ENCODE measurements at regions not wholly inside any gene's neighbourhood (a gene's known extent, or its start where the extent isn't known, plus 50 kb on each side); places are given as distances from the start of the nearest gene placed in this dataset.
"Not testable (repeated sequence)": the region's sequence is repeated elsewhere in the genome, so short reads cannot be mapped to it uniquely, and the experiment has no call there.

DNA sequence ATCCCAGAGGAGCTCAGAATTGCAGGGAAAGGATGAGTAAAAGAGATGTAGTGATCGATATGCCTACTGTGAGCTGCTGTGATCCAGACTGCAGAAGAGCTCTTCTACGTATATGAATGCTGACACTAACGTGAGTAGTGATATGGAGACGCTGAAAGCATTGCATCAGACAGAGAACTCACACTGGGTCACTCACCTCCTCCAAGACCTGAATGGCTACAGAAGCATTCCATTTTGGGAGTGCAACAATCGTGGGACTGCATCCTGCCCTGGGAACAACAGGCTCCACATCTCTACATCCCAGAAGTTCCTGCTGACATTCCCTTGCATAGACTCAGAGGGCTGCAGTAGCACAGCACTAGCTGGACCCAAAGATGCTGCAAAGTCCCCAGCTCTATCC is 755.9 kb upstream of the MEF2C start:
- no peak for DNase-seq (ENCODE audit: low spot score)

DNA sequence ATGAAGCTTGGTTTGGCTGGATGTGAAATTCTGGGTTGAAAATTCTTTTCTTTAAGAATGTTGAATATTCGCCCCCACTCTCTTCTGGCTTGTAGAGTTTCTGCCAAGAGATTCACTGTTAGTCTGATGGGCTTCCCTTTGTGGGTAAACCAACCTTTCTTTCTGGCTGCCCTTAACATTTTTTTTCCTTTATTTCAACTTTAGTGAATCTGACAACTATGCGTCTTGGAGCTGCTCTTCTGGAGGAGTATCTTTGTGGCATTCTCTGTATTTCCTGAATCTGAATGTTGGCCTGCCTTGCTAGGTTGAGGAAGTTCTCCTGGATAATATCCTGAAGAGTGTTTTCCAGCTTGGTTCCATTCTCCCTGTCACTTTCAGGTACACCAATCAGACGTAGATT is 751.2 kb upstream of the MEF2C start:
- DNase-seq (ENCODE audit: low spot score): not testable (repeated sequence)

DNA sequence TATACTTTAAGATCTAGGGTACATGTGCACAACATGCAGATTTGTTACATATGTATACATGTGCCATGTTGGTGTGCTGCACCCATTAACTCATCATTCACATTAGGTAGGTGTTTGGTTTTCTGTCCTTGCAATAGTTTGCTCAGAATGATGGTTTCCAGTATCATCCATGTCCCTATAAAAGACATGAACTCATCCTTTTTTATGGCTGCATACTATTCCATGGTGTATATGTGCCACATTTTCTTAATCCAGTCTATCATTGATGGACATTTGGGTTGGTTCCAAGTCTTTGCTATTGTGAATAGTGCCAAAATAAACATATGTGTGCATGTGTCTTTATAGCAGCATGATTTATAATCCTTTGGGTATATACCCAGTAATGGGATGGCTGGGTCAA is 747.1 kb upstream of the MEF2C start:
- DNase-seq (ENCODE audit: low spot score): not testable (repeated sequence)

DNA sequence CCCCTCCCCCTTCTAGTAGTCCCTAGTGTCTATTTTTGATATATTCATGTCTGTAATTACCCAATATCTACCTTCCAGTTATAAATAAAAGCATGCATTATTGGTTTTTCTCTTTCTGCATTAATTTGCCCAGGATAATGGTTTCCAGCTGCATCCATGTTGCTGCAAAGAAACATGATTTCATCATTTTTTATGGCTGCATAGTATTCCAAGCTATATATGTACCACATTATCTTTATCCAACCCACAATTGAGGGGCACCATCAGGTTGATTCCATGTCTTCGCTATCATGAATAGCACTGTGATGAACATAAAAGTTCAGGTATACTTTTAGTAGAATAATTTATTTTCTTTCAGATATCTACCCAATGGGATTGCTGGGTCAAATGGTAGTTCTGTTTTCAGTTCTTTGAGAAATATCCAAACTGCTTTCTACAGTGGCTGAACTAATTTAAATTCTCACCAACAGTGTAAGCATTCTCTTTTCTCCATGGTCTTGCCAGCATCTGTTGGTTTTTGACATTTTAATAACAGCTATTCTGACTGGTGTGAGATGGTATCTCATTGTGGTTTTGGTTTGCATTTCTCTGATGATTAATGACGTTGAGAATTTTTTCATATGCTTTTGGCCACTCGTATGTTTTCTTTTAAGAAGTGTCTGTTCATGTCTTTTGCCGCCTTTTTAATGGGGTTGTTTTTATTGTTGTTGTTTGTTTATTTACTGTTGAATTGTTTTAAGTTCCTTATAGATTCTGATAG is 746.1 kb upstream of the MEF2C start:
- DNase-seq (ENCODE audit: low spot score): no peak

DNA sequence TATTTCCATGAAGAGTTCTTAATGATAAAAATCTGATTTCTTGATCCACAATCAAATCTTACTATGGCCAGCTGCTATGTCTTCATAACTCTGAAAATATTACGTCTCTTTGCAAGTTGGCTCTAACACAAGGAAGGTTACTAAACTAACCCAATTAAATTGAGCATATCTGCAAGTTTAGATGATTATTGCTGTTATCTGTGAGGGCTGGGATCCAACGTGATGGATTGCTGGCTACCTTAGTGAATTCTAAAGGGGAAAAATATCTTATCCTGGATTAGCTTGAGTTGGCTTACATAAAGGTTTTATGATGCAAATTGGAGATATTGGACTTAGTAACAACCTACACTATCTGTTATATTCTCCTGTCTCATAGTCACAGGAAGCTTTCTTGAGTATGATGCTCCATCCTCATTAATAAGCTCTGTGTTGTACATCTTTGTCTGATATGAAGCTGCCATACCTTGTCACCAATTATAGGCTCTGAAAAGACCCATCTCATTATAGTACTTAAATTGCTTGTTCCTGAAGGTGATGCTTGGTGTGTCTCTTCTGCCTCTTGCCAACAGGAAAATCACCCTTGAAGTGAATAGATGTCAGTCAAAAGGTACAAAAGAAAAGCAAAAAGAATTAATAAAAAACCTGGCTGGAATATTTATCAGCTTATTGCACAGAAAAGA is 733.0 kb upstream of the MEF2C start:
- DNase-seq (ENCODE audit: low spot score): no peak

DNA sequence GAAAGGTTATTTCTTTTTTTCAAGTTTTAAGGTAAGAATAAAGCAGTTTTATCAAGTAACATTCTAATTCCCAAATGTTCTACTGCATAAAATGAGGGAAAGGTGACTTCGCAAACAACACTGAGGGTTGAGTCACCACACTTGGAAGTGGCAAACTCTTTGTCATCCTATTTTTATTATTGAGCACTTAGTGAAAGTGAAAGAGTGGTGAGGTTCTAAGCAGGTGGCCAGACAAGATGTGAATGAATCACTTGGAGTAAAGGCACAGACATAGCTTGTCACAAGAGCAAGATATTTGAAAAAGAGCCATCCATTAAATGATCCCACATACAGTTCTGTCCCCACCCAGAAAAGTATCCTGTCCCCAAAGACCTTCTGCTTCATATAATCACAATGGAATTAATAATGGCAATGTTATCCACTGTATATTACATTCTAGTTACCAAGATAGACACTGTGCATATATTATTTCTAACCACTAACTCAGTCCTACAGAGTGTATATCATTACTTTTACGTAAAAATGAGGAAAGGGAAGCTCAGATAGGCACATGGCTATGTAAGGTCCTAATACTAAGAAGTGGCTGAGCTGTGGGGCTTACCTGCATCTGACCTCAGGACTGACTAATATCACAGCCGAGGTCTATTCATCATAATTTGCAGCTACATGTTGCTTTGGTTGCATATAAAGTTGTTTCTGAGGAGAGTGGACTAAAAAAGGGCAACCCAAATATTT is 730.4 kb upstream of the MEF2C start:
- no peak for DNase-seq (ENCODE audit: low spot score)

DNA sequence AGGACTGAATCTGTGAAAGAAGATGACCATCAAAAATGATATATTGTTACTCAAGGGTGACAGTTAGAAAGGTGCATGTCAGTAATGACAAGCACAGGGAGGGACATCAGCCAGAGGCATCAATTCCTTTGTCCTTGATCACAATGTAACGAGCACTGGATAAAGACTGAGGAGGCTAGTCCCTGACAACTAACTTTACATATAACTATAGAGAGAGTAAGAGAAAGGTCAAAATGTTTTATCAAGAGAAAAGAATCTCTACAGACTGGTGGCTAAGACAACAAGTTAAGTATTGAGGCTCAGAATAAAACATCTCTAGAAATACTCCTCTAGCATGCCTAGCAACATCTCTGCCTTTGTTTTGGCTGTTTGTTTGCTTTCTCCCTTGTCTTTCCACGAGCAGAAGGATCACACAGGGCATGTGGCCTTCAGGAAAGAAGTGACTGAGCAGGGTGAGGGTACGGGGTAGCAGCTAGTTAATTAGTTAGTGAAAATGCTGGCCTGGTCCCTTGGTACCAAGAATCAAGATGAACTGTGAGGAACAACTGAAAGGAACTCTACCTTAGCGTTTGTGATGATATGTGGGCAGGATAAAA is 724.1 kb upstream of the MEF2C start:
- no peak for DNase-seq (ENCODE audit: low spot score)

DNA sequence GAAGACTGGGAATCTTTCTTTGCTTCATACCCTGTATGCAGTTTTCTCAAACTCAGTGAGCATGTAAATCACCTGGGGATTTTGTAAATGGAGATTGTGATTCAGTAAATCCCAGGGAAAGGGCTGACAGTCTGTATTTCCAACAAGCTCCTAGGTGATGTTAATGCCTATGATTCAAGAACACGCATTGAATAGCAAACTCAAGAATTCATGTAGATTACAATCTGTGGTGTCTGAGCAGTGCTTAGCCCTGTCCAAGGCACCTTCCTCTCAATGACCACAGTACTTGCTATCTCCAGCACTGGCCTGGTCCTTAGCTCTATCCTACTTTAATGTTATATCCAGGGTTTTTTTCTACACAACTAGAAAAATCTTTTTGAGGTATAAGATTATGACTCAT is 721.4 kb upstream of the MEF2C start:
- no peak for DNase-seq (ENCODE audit: low spot score)

DNA sequence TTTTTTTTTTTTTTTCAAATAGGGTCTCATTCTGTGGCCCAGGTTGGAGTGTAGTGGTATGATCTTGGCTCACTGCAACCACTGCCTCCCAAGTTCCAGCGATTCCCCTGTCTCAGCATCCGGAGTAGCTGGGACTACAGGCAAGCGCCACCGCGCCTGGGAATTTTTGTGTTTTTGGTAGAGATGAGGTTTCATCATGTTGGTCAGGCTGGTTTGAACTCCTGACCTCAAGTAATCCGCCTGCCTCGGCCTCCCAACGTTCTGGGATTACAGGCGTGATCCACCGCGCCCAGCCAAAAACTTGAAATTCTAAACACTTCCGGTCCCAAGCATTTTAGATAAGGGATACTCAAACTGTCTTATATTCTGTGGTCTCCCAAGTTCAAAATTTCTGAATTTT is 718.9 kb upstream of the MEF2C start:
- DNase-seq (ENCODE audit: low spot score): no peak

DNA sequence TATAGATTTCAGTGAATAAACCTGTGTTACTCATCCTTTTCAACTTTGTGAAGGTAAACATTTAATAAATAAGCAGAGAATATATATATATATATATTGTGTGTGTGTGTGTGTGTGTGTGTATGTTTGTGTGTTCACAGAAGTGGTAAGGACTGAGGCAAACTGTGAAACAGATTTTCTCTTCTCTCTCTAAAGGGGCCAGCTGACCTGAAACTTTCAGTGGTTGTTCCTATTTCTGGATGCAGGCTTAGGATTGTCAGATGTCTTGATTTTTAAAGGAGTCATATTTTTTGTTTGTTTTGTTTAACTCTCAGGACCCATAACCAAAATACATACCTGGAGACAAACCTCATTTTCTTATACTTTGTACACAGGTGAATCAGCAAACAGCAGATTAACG is 714.9 kb upstream of the MEF2C start:
- no peak for DNase-seq (ENCODE audit: low spot score)

DNA sequence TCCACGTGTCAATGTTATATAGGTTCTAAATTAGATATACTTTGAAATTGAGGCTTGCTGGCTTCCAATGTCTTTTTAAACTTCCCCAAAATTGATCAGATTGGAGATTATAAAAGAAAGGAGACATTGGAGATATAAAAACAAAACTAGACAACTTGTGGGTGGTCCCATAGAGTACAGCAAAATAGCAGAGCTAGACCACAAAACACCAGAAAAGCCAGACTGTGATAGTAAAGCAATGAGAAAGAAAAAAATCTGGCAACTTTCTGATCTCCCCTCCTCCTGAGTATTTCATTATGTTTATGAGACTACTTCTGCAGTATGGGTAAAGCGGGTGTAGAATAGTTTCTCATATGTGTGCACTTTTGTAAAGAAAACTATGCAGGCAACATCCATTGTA is 713.8 kb upstream of the MEF2C start:
- no peak for DNase-seq (ENCODE audit: low spot score)

DNA sequence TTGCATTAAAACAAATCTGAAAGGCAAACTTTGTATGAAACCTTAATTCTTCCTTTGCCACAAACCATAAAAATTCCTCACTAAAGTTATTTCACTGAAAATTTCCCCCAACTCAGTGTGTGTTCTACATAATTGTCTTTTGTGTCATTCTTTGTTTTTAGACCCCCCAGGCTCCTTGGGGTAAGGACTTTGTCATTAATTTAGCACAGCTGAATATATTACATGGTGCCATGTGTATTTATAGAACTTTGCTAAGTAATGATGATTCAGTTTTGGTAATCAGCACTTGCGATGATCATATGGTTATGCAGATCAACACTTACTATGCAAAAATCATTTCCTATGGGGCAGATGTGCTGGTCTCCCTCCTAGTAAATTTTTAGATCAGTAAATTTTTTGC is 712.1 kb upstream of the MEF2C start:
- DNase-seq (ENCODE audit: low spot score): no peak

DNA sequence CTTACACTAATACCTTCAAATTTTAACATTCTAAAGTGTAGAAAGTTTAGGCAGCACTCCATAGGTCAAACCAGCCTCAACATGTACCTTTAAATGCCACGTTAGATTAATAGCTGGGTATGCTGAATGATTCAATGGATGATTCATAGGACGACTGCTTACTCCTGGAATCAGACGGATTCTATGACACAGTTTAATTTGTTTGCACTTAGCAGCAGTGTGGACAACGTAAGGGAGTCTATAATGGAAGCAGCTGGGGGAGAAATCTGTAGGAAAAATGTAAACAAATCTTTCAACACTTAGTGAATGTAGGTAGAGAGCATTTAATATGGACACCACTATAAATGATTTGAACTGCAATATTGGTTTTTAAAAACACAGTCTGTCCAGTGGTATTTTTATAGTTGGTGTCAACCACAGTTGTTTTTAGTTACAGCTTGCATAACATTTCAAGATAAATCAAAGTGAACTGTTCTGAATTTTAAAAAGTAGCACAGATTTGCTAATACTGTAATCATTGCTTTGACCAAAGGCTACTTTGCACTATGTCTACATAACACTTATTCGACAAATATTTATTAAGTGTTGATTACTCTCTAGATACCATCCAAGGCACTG is 701.5 kb upstream of the MEF2C start:
- no peak for DNase-seq (ENCODE audit: low spot score)

DNA sequence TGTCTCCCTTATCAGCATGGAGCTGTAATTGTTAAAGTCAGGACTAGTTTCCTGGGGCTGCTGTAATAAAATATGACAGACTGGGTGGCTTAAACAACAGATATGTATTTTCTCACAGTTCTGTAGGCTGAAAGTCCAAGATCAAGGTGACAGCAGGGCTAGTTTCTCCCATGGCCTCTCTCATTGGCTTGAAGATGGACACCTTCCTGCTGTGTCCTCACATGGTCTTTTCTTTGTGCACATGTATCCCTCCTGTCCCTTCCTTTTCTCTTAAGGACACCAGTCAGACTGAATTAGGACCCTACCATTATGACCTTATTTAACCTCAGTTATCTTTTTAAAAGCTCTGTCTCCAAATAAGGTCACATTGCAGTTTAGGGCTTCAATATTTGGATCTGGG is 700.5 kb upstream of the MEF2C start:
- DNase-seq (ENCODE audit: low spot score): no peak

DNA sequence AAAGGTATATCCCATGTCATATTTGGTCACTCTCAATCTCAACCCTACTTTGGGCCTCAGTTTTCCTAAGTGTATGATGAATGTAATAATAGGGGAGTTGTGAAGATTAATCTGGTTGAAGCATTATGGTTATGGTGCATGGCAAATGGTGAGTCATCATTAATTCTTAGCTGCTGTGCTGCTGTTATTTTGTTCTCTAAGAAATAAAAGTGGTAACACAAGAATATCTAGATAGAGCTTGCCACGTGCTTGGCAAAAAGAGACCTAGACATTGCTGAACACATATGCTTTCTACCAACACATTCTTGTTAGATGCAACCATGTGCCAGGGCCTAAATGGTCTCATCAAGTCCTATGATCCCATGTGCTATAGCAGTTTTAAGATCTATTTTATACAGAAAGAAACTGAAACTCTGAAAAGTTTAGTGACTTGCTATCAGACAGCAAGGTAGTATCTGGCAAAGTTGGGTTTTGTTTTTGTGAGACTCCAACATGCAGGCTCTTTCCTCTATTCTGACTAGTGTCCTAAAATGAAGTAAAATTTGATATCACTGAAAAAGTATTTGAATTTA is 699.9 kb upstream of the MEF2C start:
- DNase-seq (ENCODE audit: low spot score): no peak

DNA sequence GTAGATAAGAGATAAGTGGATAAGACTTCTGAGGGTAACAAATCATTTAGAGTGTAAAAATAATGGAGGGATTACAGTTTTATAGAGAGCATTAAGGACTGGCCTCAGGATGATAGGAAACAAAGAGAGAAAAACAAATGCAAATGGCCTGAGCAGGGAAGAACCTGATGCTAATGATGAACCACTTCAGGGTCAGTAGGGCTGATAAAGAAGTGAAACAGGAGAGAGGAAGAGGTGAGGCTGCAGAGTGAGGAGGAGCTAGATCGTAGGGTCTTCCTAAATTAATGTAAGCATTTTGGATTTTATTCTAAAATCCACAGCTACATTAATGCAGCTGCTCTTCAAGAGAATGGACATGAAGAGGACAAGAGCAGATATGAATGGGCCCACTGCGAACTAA is 698.0 kb upstream of the MEF2C start:
- DNase-seq (ENCODE audit: low spot score): no peak

DNA sequence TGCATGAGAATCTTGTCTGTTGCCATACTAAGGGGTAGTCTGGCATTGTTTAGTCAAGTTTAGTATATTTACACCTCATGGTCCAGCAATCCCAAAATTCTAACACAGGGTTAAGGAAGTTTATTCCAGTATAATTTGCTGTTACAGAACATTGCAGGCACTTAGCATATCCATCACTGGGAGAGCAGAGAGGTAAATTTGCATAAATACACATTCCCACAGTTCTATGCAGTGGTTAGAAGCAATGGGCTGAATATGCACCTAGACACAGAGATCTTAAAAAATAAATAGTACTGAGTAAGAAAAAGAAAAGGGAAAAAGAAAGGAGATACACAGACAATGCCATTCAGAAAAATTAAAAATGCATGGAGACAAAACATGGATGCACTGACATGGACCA is 692.3 kb upstream of the MEF2C start:
- DNase-seq (ENCODE audit: low spot score): no peak

DNA sequence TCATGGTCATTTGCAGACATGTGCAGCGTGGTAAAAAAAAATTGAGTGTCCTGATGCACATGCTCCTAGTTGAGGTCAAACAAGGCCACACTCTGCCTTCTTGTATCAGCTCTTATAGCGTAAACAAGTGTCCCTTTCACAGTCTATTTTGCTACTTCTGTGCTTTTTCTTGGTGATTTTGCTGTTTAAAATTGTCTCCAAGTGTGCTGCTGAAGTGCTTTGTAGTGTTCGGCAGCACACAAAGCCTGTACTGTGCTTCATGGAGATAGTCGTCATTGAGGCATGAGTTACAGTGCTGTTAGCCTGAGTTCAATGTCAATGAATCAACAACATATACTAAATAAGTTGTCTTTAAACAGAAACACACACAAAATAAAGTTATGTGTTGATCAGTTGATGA is 690.4 kb upstream of the MEF2C start:
- DNase-seq (ENCODE audit: low spot score): peak; percentile 11

DNA sequence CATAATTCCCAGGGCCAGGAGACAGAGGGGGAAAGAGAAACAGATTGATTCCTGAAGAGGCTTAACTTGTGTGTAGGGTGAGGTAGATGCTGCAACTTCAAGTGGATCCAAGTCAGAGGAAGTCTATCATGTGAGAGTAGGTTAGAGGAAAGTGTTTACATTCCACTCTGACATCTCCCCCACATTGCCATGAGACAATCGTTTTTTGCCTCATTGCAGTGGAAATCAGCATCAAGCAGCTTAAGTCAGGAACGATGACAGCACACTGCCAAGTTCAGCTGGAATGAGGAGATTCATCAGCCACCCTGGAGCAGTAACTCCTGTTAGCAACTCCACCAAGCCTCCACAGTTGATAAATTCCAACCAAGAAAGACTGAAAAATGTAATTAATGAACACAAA is 689.7 kb upstream of the MEF2C start:
- no peak for DNase-seq (ENCODE audit: low spot score)

DNA sequence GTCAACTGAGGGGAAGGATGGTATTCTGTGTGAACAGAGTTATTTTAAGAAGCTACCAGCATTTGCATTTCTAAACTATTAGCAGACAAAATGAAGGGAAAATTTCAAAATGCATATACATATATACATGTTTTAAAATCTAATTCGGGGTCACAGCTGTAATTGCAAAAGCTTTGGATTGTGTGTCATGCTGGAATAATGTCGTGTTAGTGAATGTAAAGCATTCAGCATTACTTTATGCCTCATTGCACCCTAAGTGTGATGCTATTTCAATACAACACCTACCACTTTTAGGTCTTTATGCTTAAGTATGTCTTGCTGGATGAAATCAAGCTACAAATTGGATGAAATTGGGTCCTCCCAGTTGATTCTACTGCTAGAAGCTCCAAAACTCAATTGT is 687.6 kb upstream of the MEF2C start:
- DNase-seq (ENCODE audit: low spot score): no peak

DNA sequence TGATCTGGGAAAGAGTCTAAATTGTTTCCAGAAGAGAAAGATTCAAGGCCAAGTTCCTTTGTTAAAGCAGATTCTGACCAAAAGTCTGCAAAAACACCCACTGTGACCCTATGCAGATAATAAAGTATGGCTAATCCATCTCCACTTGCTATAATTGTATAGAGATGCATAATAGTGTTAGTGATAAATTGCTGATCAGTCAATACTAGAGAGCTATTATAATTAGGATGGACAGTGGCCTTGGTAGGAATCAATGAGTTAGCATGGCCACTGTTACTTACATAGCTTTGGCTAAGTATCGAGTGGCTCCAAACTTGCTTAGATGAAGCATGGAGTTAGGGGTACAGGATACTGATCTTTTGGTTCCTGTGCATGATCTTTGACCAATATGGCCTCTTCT is 683.4 kb upstream of the MEF2C start:
- no peak for DNase-seq (ENCODE audit: low spot score)

DNA sequence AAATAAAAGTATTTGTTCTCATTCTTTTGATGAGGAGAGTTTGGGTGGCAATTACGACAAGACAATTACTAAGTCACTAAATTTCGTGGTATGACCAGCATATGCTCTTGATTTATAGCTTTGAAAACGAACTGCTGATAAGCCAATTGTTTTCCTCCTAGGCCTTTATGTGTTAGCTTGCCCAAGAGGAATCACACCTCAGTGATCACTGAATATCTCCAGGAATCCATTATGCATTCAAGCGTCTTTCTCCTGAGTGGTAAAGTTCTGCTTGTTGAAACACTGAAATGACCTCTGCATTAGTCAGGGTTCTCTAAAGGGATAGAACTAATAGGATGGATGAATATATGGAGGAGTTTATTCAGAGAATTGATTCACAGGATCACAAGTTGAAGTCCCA is 677.7 kb upstream of the MEF2C start:
- no peak for DNase-seq (ENCODE audit: low spot score)
